Astrocyte (in vitro differentiated cells and primary cell): ENCODE measurements at regions not wholly inside any gene's neighbourhood (a gene's known extent, or its start where the extent isn't known, plus 50 kb on each side); places are given as distances from the start of the nearest gene placed in this dataset.

ENCODE experiments used
- DNase-seq: peaks from one replicate; pipeline ENCODE4 v3.0.0-alpha.2; 2010; ENCODE audit warnings: low read depth
- FAIRE-seq: peaks from 2 replicates; lab custom pipeline; 2011; peaks lifted over from hg19 to GRCh38; lab: Jason Lieb, UNC
- H2AFZ ChIP-seq: 2 replicates; pipeline ENCODE4 v1.6.0; 2012; ENCODE audit warnings: low read depth, low read length, inconsistent platforms
- H3K27ac ChIP-seq: 2 replicates; pipeline ENCODE4 v1.5.1; 2011; ENCODE audit warnings: low read depth, low read length, inconsistent platforms
- H3K27me3 ChIP-seq: 2 replicates; pipeline ENCODE4 v1.6.0; 2011; ENCODE audit warnings: low read length, inconsistent platforms; ENCODE audit not compliant: insufficient read depth
- H3K36me3 ChIP-seq: 2 replicates; pipeline ENCODE4 v1.5.1; 2011; ENCODE audit warnings: low read length, inconsistent platforms; ENCODE audit not compliant: insufficient read depth
- H3K4me1 ChIP-seq: 2 replicates; pipeline ENCODE4 v1.5.1; 2011; ENCODE audit warnings: low read length, inconsistent platforms; ENCODE audit not compliant: insufficient read depth
- H3K4me2 ChIP-seq: 2 replicates; pipeline ENCODE4 v1.6.0; 2012; ENCODE audit warnings: low read length, inconsistent platforms
- H3K4me3 ChIP-seq: 2 replicates; pipeline ENCODE4 v1.5.1; 2011; ENCODE audit warnings: low read depth, mild to moderate bottlenecking, low read length, inconsistent platforms; ENCODE audit not compliant: insufficient read depth
- H3K79me2 ChIP-seq: 2 replicates; pipeline ENCODE4 v1.6.0; 2012; ENCODE audit warnings: mild to moderate bottlenecking, low read length, inconsistent platforms; ENCODE audit not compliant: insufficient read depth
- H3K9ac ChIP-seq: 2 replicates; pipeline ENCODE4 v1.6.0; 2012; ENCODE audit warnings: mild to moderate bottlenecking, low read length, inconsistent platforms
- H3K9me3 ChIP-seq: 2 replicates; pipeline ENCODE4 v1.5.1; 2012; ENCODE audit warnings: low read depth, mild to moderate bottlenecking, low read length, inconsistent platforms; ENCODE audit not compliant: insufficient read depth
- H4K20me1 ChIP-seq: 2 replicates; pipeline ENCODE4 v1.6.0; 2012; ENCODE audit warnings: low read length, inconsistent platforms; ENCODE audit not compliant: insufficient read depth
- H3K27ac Mint-ChIP-seq: one replicate; pipeline ENCODE4 v1.8.0; 2021; ENCODE audit warnings: mild to moderate bottlenecking, mixed read lengths; ENCODE audit not compliant: unreplicated experiment
- H3K27me3 Mint-ChIP-seq: one replicate; pipeline ENCODE4 v1.8.0; 2021; ENCODE audit warnings: low read depth, mixed read lengths; ENCODE audit not compliant: unreplicated experiment
- H3K36me3 Mint-ChIP-seq: one replicate; pipeline ENCODE4 v1.8.0; 2021; ENCODE audit warnings: low read depth, mixed read lengths; ENCODE audit not compliant: unreplicated experiment
- H3K4me1 Mint-ChIP-seq: one replicate; pipeline ENCODE4 v1.8.0; 2021; ENCODE audit warnings: low read depth, mixed read lengths; ENCODE audit not compliant: unreplicated experiment
- H3K4me3 Mint-ChIP-seq: one replicate; pipeline ENCODE4 v1.8.0; 2021; ENCODE audit warnings: mild to moderate bottlenecking, moderate library complexity, mixed read lengths; ENCODE audit not compliant: unreplicated experiment
- H3K9me3 Mint-ChIP-seq: one replicate; pipeline ENCODE4 v1.8.0; 2021; ENCODE audit warnings: mild to moderate bottlenecking, mixed read lengths; ENCODE audit not compliant: unreplicated experiment
- CTCF ChIP-seq: IDR thresholded peaks from 2 replicates; pipeline ENCODE4 v1.5.1; 2011; ENCODE audit warnings: low read depth, mild to moderate bottlenecking, inconsistent platforms, low read length, moderate library complexity; ENCODE audit not compliant: insufficient read depth
- EZH2 ChIP-seq: IDR thresholded peaks from 2 replicates; pipeline ENCODE4 v1.6.1; 2012; ENCODE audit warnings: mild to moderate bottlenecking, low read length, inconsistent platforms; ENCODE audit not compliant: insufficient read depth

DNA sequence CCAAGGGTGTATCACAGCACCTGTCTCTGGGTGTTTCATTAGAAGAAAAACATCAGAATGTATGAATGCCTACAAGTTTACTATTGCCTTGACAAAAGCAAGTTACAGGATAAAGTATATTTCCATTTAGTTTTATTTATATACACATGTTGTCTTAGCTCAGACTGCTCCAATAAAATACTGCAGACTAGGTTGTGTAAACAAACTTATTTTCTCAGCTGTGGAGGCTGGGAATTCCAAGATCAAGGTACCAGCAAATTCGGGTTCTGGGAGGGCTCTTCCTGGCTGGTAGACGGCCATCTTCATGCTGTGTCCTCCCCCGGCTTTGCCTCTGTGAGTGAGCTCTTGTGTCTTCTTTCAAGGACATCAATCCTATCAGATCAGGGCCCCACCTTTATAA is 77.1 kb upstream of the UNC5B start:
- DNase-seq: no peak
- H3K4me2 ChIP-seq: no peak overlapping the region
- H4K20me1 ChIP-seq: no peaks in the 10 kb centered on the region
- H3K4me1 ChIP-seq: no peaks in the 10 kb centered on the region
- H3K79me2 ChIP-seq: no peaks in the 10 kb centered on the region
- no peak overlapping the region for H2AFZ ChIP-seq
- no peak overlapping the region for H3K4me3 ChIP-seq
- peaks cover 51% of the 10 kb centered on the region for H3K27me3 Mint-ChIP-seq
- H3K4me3 Mint-ChIP-seq: no peak overlapping the region
- FAIRE-seq: no peak
- no peaks in the 10 kb centered on the region for H3K9me3 ChIP-seq
- H3K27me3 ChIP-seq: peaks cover 31% of the 10 kb centered on the region
- H3K9me3 Mint-ChIP-seq: no peaks in the 10 kb centered on the region
- no peaks in the 10 kb centered on the region for H3K36me3 ChIP-seq
- no peak overlapping the region for H3K27ac ChIP-seq
- H3K9ac ChIP-seq: no peak overlapping the region
- no peak overlapping the region for H3K27ac Mint-ChIP-seq
- TF ChIP-seq EZH2 (no peak), CTCF (no peak)
- H3K4me1 Mint-ChIP-seq: peaks cover 8% of the 10 kb centered on the region
- H3K36me3 Mint-ChIP-seq: no peaks in the 10 kb centered on the region

DNA sequence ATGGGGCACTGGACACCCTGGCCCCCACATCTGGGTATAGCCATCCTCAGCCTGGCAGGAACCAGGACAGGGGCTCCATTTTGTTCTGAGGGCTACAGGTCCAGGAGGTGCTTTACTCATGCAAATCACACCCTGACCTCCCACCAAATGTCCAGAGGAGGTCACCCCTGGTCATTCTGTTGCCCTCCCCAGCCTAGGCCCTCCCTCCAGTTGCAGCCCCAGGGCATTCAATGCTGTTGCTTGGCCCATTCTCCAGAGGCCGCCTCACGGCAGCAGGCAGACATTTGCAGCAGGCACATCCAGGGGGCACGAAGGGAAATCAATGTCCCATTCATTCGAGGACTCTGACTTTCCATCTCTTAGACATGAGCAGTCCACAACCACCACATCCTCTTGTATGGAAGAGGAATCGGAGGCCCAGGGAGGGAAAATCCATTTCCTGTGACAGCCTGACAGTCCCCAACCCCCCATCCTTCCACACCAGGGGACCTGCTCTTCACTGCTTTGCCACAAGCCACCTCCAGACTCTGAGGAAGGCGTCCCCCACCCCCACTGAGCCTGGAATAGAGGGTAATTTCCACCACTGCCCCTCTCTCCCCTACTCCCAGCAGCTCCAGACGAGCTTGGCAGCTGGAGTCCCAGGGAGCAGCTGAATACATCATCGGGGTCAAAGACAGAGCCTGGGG is 76.2 kb upstream of the UNC5B start:
- Histone ChIP-seq H3K4me3 (no peak overlapping the region), H2AFZ (no peak overlapping the region), H3K4me1 (no peaks in the 10 kb centered on the region), H3K9ac (no peak overlapping the region), H3K36me3 (no peaks in the 10 kb centered on the region), H3K79me2 (no peaks in the 10 kb centered on the region), H4K20me1 (no peaks in the 10 kb centered on the region), H3K27me3 (peaks cover 28% of the 10 kb centered on the region), H3K9me3 (no peaks in the 10 kb centered on the region), H3K27ac (no peak overlapping the region), H3K4me2 (no peak overlapping the region)
- Mint-ChIP-seq H3K9me3 (no peaks in the 10 kb centered on the region), H3K36me3 (no peaks in the 10 kb centered on the region), H3K27me3 (peaks cover 53% of the 10 kb centered on the region), H3K4me1 (peaks cover 8% of the 10 kb centered on the region), H3K4me3 (no peak overlapping the region), H3K27ac (no peak overlapping the region)
- no peak for FAIRE-seq
- no peak for TF ChIP-seq EZH2
- TF ChIP-seq CTCF: no peak
- DNase-seq: no peak

DNA sequence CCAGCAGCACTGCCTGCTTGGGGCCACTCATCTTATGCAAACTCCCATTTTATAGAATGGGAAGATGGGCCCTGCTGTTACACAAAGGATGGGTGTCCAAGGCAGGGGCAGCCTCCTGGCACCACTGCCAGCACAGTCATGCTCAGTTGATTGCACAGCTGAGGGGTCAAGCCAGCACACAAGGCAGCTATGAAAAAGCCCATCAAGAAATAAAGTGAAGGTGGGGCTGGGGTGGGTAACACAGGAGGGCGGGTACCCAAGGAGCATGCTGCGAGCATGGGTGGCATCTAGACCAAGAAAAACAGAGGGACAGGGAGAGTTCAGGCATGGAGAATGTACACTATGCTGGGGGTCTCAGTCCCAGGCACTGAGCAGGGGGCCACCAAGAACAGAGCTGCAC is 74.7 kb upstream of the UNC5B start:
- no peak overlapping the region for H3K4me3 Mint-ChIP-seq
- no peaks in the 10 kb centered on the region for H3K36me3 Mint-ChIP-seq
- no peaks in the 10 kb centered on the region for H3K9me3 ChIP-seq
- H3K27ac Mint-ChIP-seq: no peak overlapping the region
- H3K27me3 ChIP-seq: peaks cover 27% of the 10 kb centered on the region
- H3K4me1 ChIP-seq: no peaks in the 10 kb centered on the region
- no peaks in the 10 kb centered on the region for H3K9me3 Mint-ChIP-seq
- no peak overlapping the region for H3K4me2 ChIP-seq
- H4K20me1 ChIP-seq: no peaks in the 10 kb centered on the region
- TF ChIP-seq EZH2 (no peak), CTCF (no peak)
- no peak for FAIRE-seq
- H3K36me3 ChIP-seq: no peaks in the 10 kb centered on the region
- no peak for DNase-seq
- no peaks in the 10 kb centered on the region for H3K79me2 ChIP-seq
- no peak overlapping the region for H3K27ac ChIP-seq
- H3K4me1 Mint-ChIP-seq: peaks cover 7% of the 10 kb centered on the region
- H3K4me3 ChIP-seq: no peak overlapping the region
- no peak overlapping the region for H2AFZ ChIP-seq
- no peak overlapping the region for H3K9ac ChIP-seq
- H3K27me3 Mint-ChIP-seq: peaks cover 59% of the 10 kb centered on the region
